Progenitor cell of endocrine pancreas (in vitro differentiated cells): ENCODE measurements at regions not wholly inside any gene's neighbourhood (a gene's known extent, or its start where the extent isn't known, plus 50 kb on each side); places are given as distances from the start of the nearest gene placed in this dataset.

Source experiments
- DNase-seq: peaks from one replicate; pipeline ENCODE4 v3.0.0; 2021; ENCODE audit warnings: low spot score; ENCODE audit not compliant: unreplicated experiment
- H3K27ac Mint-ChIP-seq: 2 replicates; pipeline ENCODE4 v1.8.0; 2021; ENCODE audit warnings: mild to moderate bottlenecking, moderate library complexity, mixed read lengths
- H3K27me3 Mint-ChIP-seq: 2 replicates; pipeline ENCODE4 v1.8.0; 2021; ENCODE audit warnings: mixed read lengths
- H3K36me3 Mint-ChIP-seq: 2 replicates; pipeline ENCODE4 v1.8.0; 2022; ENCODE audit warnings: mixed read lengths; ENCODE audit not compliant: insufficient read depth
- H3K4me1 Mint-ChIP-seq: 2 replicates; pipeline ENCODE4 v1.8.0; 2021; ENCODE audit warnings: low read depth, mixed read lengths
- H3K4me3 Mint-ChIP-seq: 2 replicates; pipeline ENCODE4 v1.8.0; 2021; ENCODE audit warnings: low read depth, mild to moderate bottlenecking, moderate library complexity, mixed read lengths
- H3K9me3 Mint-ChIP-seq: 2 replicates; pipeline ENCODE4 v1.8.0; 2021; ENCODE audit warnings: low read depth, mixed read lengths
- TF ChIP-seq, protein P1 (sequence below): fragments of 200-600 bp; sonication (generic); IDR thresholded peaks from one replicate; pipeline ENCODE4 v1.5.0; 2021; ENCODE audit warnings: antibody characterized with exemption, mild to moderate bottlenecking; ENCODE audit not compliant: unreplicated experiment

DNA sequence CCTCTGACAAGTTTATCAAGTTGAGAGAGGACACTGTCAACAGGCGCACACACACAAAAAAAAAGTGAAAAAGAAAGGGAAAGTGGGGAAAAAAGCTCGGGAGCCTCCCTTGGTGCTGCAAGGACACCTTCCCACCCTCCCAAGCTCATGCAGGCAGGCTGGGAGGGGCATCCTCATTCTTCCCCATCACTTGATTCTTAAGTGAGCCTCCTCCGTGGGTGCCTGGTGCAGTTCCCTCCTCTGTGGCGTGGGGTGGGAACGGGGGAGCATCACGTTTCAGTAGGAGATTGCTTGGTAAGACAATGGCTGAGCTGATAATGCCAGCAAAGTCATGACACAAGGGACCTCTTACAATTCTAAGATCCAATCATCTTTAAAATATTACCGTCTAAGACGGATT is 108.8 kb downstream of the NXPE2 start:
- TF ChIP-seq, protein P1, sequence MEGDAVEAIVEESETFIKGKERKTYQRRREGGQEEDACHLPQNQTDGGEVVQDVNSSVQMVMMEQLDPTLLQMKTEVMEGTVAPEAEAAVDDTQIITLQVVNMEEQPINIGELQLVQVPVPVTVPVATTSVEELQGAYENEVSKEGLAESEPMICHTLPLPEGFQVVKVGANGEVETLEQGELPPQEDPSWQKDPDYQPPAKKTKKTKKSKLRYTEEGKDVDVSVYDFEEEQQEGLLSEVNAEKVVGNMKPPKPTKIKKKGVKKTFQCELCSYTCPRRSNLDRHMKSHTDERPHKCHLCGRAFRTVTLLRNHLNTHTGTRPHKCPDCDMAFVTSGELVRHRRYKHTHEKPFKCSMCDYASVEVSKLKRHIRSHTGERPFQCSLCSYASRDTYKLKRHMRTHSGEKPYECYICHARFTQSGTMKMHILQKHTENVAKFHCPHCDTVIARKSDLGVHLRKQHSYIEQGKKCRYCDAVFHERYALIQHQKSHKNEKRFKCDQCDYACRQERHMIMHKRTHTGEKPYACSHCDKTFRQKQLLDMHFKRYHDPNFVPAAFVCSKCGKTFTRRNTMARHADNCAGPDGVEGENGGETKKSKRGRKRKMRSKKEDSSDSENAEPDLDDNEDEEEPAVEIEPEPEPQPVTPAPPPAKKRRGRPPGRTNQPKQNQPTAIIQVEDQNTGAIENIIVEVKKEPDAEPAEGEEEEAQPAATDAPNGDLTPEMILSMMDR, result no peak
- Mint-ChIP-seq H3K4me3 (no peak overlapping the region), H3K27me3 (peaks cover 33% of the 10 kb centered on the region), H3K36me3 (no peaks in the 10 kb centered on the region), H3K4me1 (peaks cover 11% of the 10 kb centered on the region), H3K27ac (no peak overlapping the region), H3K9me3 (no peaks in the 10 kb centered on the region)
- no peak for DNase-seq

DNA sequence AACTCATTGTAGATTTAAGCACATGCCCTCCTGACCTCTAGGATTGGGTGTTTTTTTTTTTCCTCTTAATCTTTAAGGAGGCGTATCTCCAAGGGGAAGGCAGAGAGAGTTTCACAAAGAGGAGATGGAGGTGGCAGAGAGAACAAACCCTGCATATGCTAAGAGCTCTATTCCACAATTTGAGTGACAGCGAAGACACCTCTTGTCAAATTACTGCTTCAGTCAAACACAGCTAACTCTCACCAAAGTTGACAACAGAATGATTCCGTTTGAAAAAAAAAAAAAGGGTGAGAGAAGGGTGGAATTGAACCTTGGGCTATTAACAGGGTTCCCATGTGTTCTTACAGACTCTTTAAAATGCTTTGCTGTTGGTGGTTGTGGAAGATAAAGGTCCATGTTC is 112.6 kb downstream of the NXPE2 start:
- no peak overlapping the region for H3K4me3 Mint-ChIP-seq
- TF ChIP-seq, protein P1, result no peak
- peaks cover 2% of the 10 kb centered on the region for H3K4me1 Mint-ChIP-seq
- DNase-seq, result no peak
- H3K36me3 Mint-ChIP-seq, result no peaks in the 10 kb centered on the region
- H3K27me3 Mint-ChIP-seq, result peaks cover 27% of the 10 kb centered on the region
- H3K27ac Mint-ChIP-seq, result no peak overlapping the region
- H3K9me3 Mint-ChIP-seq, result no peaks in the 10 kb centered on the region

DNA sequence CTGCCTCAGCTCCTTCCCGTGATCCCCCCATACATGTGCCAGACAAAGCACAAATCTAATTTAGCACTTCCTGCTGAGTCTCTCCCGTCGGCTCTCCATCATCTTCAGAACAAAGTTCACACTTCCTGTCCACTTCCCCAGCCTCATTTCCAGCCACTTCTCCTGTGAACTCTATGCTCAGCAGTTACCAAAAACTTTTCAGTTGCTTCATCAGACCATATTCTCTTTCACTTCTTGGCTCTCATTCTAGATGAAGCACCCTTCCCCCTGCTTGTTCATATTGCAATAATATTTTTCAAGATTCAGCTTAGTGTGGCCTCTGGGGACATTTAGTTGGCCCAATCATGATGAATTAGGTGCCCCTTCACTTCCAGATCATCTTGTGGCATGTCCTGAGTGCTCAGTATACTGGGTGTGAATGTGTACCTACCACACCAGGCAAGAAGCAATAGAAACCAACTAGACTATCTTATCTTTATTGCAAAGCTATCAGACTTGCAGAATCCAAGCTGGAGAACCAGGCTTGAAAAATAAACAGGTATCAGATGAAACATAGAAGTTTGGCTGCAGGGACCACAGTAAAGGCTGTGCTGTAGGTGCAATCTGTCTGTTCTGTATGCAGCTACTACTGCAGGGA is 115.8 kb downstream of the NXPE2 start:
- Mint-ChIP-seq H3K27ac (no peak overlapping the region), H3K36me3 (no peaks in the 10 kb centered on the region), H3K9me3 (no peaks in the 10 kb centered on the region), H3K4me1 (no peaks in the 10 kb centered on the region), H3K27me3 (peaks cover 23% of the 10 kb centered on the region), H3K4me3 (no peak overlapping the region)
- no peak for DNase-seq
- TF ChIP-seq, protein P1, result no peak

DNA sequence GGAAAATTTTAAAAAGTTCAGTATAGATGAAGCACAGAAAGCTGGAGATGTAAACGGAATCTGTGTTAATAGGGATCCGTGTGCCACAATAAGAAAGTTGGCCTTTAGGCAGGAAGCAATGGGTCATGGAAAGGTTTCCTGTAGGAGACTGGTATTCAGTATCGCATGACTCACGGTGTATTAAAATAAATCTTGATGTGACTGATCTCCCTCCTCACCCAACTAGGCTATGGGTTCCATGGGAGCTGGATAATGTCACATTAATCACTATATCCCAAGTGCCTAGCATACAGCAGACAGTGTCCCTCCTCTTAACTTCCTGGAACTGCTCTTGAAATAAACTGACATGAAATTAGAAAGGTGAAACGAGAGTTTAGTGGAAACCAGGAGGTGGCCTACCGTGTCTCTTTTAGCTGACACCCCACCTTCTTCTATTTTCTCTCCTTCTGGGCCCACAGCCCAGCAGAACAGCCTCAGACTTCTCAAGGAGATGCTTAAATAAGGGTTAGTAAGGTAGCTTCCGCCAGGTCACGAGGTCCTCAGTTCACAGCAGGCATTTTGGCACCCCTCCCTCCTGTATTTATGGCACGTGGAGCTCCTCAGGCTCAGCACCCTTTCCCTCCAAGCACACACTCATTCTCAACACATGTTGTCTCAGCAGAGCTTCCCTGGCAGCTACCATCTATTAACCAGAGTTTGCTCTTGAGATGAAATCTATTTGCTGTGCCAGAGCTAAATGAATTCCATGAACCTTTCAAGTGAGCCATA is 118.8 kb downstream of the NXPE2 start:
- H3K9me3 Mint-ChIP-seq, result no peaks in the 10 kb centered on the region
- no peaks in the 10 kb centered on the region for H3K4me1 Mint-ChIP-seq
- no peaks in the 10 kb centered on the region for H3K36me3 Mint-ChIP-seq
- DNase-seq, result no peak
- H3K4me3 Mint-ChIP-seq, result no peak overlapping the region
- no peak overlapping the region for H3K27ac Mint-ChIP-seq
- TF ChIP-seq, protein P1, result no peak
- peaks cover 29% of the 10 kb centered on the region for H3K27me3 Mint-ChIP-seq

DNA sequence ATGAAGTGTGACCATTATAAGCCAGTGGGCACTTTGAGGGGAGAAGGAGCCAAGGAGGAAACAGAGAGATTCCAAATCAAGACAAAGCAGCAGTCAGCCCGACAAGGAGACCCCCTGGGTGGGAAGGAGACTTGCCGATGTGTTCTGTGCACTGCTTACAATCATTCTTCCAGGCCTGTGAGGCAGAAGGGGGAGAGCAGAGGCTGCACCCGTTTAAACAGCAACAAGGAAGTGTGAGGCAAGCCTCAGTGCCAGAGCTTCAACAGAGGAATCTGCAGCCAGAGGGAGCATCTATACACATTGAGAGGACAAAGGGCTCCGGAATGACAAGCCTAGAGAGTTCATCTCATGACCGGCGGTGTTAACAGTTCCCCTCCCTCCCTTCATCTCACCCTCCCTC is 121.1 kb downstream of the NXPE2 start:
- H3K9me3 Mint-ChIP-seq, result no peaks in the 10 kb centered on the region
- no peaks in the 10 kb centered on the region for H3K36me3 Mint-ChIP-seq
- H3K27me3 Mint-ChIP-seq, result peaks cover 29% of the 10 kb centered on the region
- no peak overlapping the region for H3K4me3 Mint-ChIP-seq
- DNase-seq, result no peak
- no peak overlapping the region for H3K27ac Mint-ChIP-seq
- TF ChIP-seq, protein P1, result no peak
- no peaks in the 10 kb centered on the region for H3K4me1 Mint-ChIP-seq
